Adrenal gland (tissue), 5 donors: ENCODE measurements at regions not wholly inside any gene's neighbourhood (a gene's known extent, or its start where the extent isn't known, plus 50 kb on each side); places are given as distances from the start of the nearest gene placed in this dataset.

Experiments used
- CTCF ChIP-seq, 6 experiments: fragments of 450-650 bp in 4 of 6; fragments of 200-600 bp in 2 of 6; sonication (generic) in 1 of 6; IDR thresholded peaks; 1 replicate in 5 of 6; 2 replicates in 1 of 6; pipeline versions ENCODE4 v1.5.1 to v1.8.0; 2016 to 2021; ENCODE audit warnings: antibody characterized with exemption in 6 of 6, mild to moderate bottlenecking in 2 of 6, moderate library complexity in 1 of 6
- POLR2A ChIP-seq, 2 donors: fragments of 450-650 bp; IDR thresholded peaks; one replicate each; pipeline ENCODE4 v1.6.1; 2017; ENCODE audit warnings: antibody characterized with exemption in 2 of 2, mild to moderate bottlenecking in 2 of 2, moderate library complexity in 1 of 2
- donor health status: DM: no; HTN: no; CAD: no.

- no peak for TF ChIP-seq CTCF (IDR thresholded peaks at IDR 0.05)
- TF ChIP-seq POLR2A (IDR thresholded peaks at IDR 0.05), result no peak
Measured at GRCh38 chr13:30078059-30078458, 227.6 kb upstream of the UBL3 start.
